Bronchial epithelial cell (primary cell): ENCODE measurements at regions not wholly inside any gene's neighbourhood (a gene's known extent, or its start where the extent isn't known, plus 50 kb on each side); places are given as distances from the start of the nearest gene placed in this dataset.
"Not testable (repeated sequence)": the region's sequence is repeated elsewhere in the genome, so short reads cannot be mapped to it uniquely, and the experiment has no call there.

Experiments used
- DNase-seq: peaks from one replicate; pipeline ENCODE4 v3.0.0-alpha.2; 2010; ENCODE audit warnings: low read depth
- FAIRE-seq: peaks from 2 replicates; lab custom pipeline; 2011; peaks lifted over from hg19 to GRCh38; lab: Jason Lieb, UNC
- H3K27me3 ChIP-seq: 2 replicates; pipeline ENCODE4 v1.5.1; 2011; ENCODE audit warnings: low read length; ENCODE audit not compliant: control insufficient read depth, insufficient read depth
- H3K36me3 ChIP-seq: 2 replicates; pipeline ENCODE4 v1.5.1; 2011; ENCODE audit warnings: low read length; ENCODE audit not compliant: control insufficient read depth, insufficient read depth
- H3K4me3 ChIP-seq: 2 replicates; pipeline ENCODE4 v1.5.1; 2011; ENCODE audit warnings: mild to moderate bottlenecking, low read depth, low read length, control low read depth
- CTCF ChIP-seq: IDR thresholded peaks from 2 replicates; pipeline ENCODE4 v1.5.1; 2011; ENCODE audit warnings: mild to moderate bottlenecking, moderate library complexity, low read length, control low read depth, inconsistent platforms; ENCODE audit not compliant: insufficient read depth, severe bottlenecking

GRCh38 chr2:234169674-234170073, 119.2 kb downstream of the SPP2 start:
- no peak for TF ChIP-seq CTCF
- DNase-seq, result no peak
- H3K36me3 ChIP-seq, result no peaks in the 10 kb centered on the region
- H3K27me3 ChIP-seq, result no peaks in the 10 kb centered on the region
- no peak for FAIRE-seq
- no peak overlapping the region for H3K4me3 ChIP-seq

GRCh38 chr2:234168605-234169570, 118.4 kb downstream of the SPP2 start:
- FAIRE-seq, H3K27me3 ChIP-seq, H3K4me3 ChIP-seq, H3K36me3 ChIP-seq: not testable (repeated sequence)
- peak; percentile 38 for DNase-seq

- FAIRE-seq (peak; percentile 91), DNase-seq (no peak)
- Histone ChIP-seq H3K36me3 (no peaks in the 10 kb centered on the region), H3K27me3 (no peaks in the 10 kb centered on the region), H3K4me3 (no peak overlapping the region)
- TF ChIP-seq CTCF, result no peak
These were observed 116.0 kb downstream of the SPP2 start for GRCh38 chr2:234166531-234166930.

GRCh38 chr2:234165421-234165820, 114.9 kb downstream of the SPP2 start:
- Histone ChIP-seq H3K27me3 (no peaks in the 10 kb centered on the region), H3K36me3 (no peaks in the 10 kb centered on the region), H3K4me3 (no peak overlapping the region)
- FAIRE-seq, result no peak
- peak; percentile 32 for DNase-seq
- TF ChIP-seq CTCF, result no peak

GRCh38 chr2:234164493-234165413, 114.3 kb downstream of the SPP2 start:
- no peaks in the 10 kb centered on the region for H3K27me3 ChIP-seq
- FAIRE-seq (no peak), DNase-seq (no peak)
- H3K36me3 ChIP-seq, result no peaks in the 10 kb centered on the region
- no peak overlapping the region for H3K4me3 ChIP-seq
- no peak for TF ChIP-seq CTCF

GRCh38 chr2:234163510-234164045, 113.1 kb downstream of the SPP2 start:
- no peaks in the 10 kb centered on the region for H3K36me3 ChIP-seq
- no peak for FAIRE-seq
- no peak for DNase-seq
- no peak overlapping the region for H3K4me3 ChIP-seq
- H3K27me3 ChIP-seq, result no peaks in the 10 kb centered on the region
- TF ChIP-seq CTCF, result no peak
